ENCODE measurements at regions not wholly inside any gene's neighbourhood (a gene's known extent, or its start where the extent isn't known, plus 50 kb on each side); places are given as distances from the start of the nearest gene placed in this dataset.

DNA sequence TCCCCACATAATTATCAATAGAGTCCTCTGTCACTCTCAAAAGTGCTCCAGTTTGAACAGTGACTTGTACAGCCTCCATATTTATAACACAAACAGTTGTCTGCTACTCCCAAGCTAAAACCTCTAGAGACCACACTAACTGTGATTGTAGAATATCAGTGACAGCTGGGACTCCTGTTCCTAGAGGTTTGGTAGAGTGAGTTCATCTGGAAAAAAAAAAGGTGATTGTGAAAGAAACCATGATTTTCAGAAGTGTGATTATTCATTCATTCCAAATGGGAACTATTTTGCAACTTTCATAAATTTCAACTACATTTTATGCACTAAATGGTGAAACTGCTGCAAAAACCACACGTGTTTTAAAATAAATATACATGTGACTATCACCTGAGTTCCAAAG lies 128.0 kb upstream of the PLXNC1 start:
- no peak overlapping the region for H3K9ac ChIP-seq (ENCODE audit: low read depth, low read length, poor library complexity, severe bottlenecking)
- H3K4me3 ChIP-seq (ENCODE audit: low read length, poor library complexity, severe bottlenecking): no peak overlapping the region
- H3K79me2 ChIP-seq (ENCODE audit: insufficient read depth, low read length): no peaks in the 10 kb centered on the region
- no peaks in the 10 kb centered on the region for H3K36me3 ChIP-seq (ENCODE audit: insufficient read depth, low read length)
- no peak overlapping the region for H3K4me2 ChIP-seq (ENCODE audit: low read depth, low read length, poor library complexity, severe bottlenecking)
- no peaks in the 10 kb centered on the region for H3K27me3 ChIP-seq (ENCODE audit: insufficient read depth, low read length, poor library complexity, severe bottlenecking)
- no peaks in the 10 kb centered on the region for H3F3A ChIP-seq (ENCODE audit: low read depth)
- no peak for TF ChIP-seq EZH2phosphoT487 (IDR thresholded peaks at IDR 0.05; ENCODE audit: borderline replicate concordance)
- TF ChIP-seq, protein P1, sequence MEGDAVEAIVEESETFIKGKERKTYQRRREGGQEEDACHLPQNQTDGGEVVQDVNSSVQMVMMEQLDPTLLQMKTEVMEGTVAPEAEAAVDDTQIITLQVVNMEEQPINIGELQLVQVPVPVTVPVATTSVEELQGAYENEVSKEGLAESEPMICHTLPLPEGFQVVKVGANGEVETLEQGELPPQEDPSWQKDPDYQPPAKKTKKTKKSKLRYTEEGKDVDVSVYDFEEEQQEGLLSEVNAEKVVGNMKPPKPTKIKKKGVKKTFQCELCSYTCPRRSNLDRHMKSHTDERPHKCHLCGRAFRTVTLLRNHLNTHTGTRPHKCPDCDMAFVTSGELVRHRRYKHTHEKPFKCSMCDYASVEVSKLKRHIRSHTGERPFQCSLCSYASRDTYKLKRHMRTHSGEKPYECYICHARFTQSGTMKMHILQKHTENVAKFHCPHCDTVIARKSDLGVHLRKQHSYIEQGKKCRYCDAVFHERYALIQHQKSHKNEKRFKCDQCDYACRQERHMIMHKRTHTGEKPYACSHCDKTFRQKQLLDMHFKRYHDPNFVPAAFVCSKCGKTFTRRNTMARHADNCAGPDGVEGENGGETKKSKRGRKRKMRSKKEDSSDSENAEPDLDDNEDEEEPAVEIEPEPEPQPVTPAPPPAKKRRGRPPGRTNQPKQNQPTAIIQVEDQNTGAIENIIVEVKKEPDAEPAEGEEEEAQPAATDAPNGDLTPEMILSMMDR (conservative IDR thresholded peaks at IDR 0.05; ENCODE audit: low read length): no peak
- no peaks in the 10 kb centered on the region for H3K4me1 ChIP-seq (ENCODE audit: insufficient read depth, low read length, poor library complexity, severe bottlenecking)
- peaks cover 19% of the 10 kb centered on the region for H3K9me3 ChIP-seq (ENCODE audit: insufficient read depth, low read depth, low read length)
- no peaks in the 10 kb centered on the region for H3K9me2 ChIP-seq (replicated peaks; ENCODE audit: low read depth, low read length)
- H4K20me1 ChIP-seq (ENCODE audit: insufficient read depth, low read length, poor library complexity, severe bottlenecking): no peaks in the 10 kb centered on the region
- no peak overlapping the region for H2AFZ ChIP-seq (ENCODE audit: low read length)

GRCh38 chr12:94023879-94024278 lies 124.5 kb upstream of the PLXNC1 start:
- no peak overlapping the region for H3K4me3 ChIP-seq (ENCODE audit: low read length, poor library complexity, severe bottlenecking)
- H3K27me3 ChIP-seq (ENCODE audit: insufficient read depth, low read length, poor library complexity, severe bottlenecking): no peaks in the 10 kb centered on the region
- H3K4me1 ChIP-seq (ENCODE audit: insufficient read depth, low read length, poor library complexity, severe bottlenecking): no peaks in the 10 kb centered on the region
- H3K79me2 ChIP-seq (ENCODE audit: insufficient read depth, low read length): no peaks in the 10 kb centered on the region
- no peaks in the 10 kb centered on the region for H3K9me2 ChIP-seq (replicated peaks; ENCODE audit: low read depth, low read length)
- TF ChIP-seq EZH2phosphoT487 (IDR thresholded peaks at IDR 0.05; ENCODE audit: borderline replicate concordance): no peak
- H3K9ac ChIP-seq (ENCODE audit: low read depth, low read length, poor library complexity, severe bottlenecking): no peak overlapping the region
- H3K36me3 ChIP-seq (ENCODE audit: insufficient read depth, low read length): no peaks in the 10 kb centered on the region
- H4K20me1 ChIP-seq (ENCODE audit: insufficient read depth, low read length, poor library complexity, severe bottlenecking): no peaks in the 10 kb centered on the region
- H2AFZ ChIP-seq (ENCODE audit: low read length): no peak overlapping the region
- no peaks in the 10 kb centered on the region for H3F3A ChIP-seq (ENCODE audit: low read depth)
- H3K9me3 ChIP-seq (ENCODE audit: insufficient read depth, low read depth, low read length): peaks cover 7% of the 10 kb centered on the region; the same call in 1 of the 2 replicates
- H3K4me2 ChIP-seq (ENCODE audit: low read depth, low read length, poor library complexity, severe bottlenecking): no peak overlapping the region

GRCh38 chr12:94025068-94025467 lies 123.3 kb upstream of the PLXNC1 start:
- Histone ChIP-seq H3K79me2 (ENCODE audit: insufficient read depth, low read length) (no peaks in the 10 kb centered on the region), H3K36me3 (ENCODE audit: insufficient read depth, low read length) (no peaks in the 10 kb centered on the region), H3K9me2 (replicated peaks; ENCODE audit: low read depth, low read length) (no peaks in the 10 kb centered on the region), H3K9ac (ENCODE audit: low read depth, low read length, poor library complexity, severe bottlenecking) (no peak overlapping the region), H3K4me1 (ENCODE audit: insufficient read depth, low read length, poor library complexity, severe bottlenecking) (no peaks in the 10 kb centered on the region), H3K4me3 (ENCODE audit: low read length, poor library complexity, severe bottlenecking) (no peak overlapping the region), H3K27me3 (ENCODE audit: insufficient read depth, low read length, poor library complexity, severe bottlenecking) (no peaks in the 10 kb centered on the region), H3K9me3 (ENCODE audit: insufficient read depth, low read depth, low read length) (peaks cover 7% of the 10 kb centered on the region; the same call in 1 of the 2 replicates), H4K20me1 (ENCODE audit: insufficient read depth, low read length, poor library complexity, severe bottlenecking) (no peaks in the 10 kb centered on the region), H3K4me2 (ENCODE audit: low read depth, low read length, poor library complexity, severe bottlenecking) (no peak overlapping the region), H3F3A (ENCODE audit: low read depth) (no peaks in the 10 kb centered on the region), H2AFZ (ENCODE audit: low read length) (no peak overlapping the region)
- TF ChIP-seq, protein P1 (conservative IDR thresholded peaks at IDR 0.05; ENCODE audit: low read length): no peak
- TF ChIP-seq EZH2phosphoT487 (IDR thresholded peaks at IDR 0.05; ENCODE audit: borderline replicate concordance): no peak

DNA sequence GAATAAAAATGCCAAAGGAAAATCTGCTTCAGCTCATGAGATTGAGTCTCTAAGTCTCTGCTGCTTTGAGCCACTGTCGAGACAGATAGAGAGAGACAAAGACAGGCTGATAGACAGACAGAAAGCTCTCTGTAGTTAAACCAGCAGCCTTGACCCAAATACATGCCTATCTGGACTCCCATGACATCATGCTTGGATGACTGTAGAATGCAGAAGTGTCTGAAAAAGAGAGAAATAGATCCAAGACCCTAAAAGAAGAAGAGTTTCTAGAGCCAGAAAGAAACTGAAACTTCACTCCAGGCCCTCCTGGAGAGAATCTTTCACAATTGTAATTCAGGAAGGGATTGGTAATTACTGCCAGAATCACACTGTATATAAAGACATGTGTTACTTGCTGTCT lies 122.6 kb upstream of the PLXNC1 start:
- H2AFZ ChIP-seq (ENCODE audit: low read length): no peak overlapping the region
- H3K79me2 ChIP-seq (ENCODE audit: insufficient read depth, low read length): no peaks in the 10 kb centered on the region
- H3K9me2 ChIP-seq (replicated peaks; ENCODE audit: low read depth, low read length): no peaks in the 10 kb centered on the region
- no peak for TF ChIP-seq EZH2phosphoT487 (IDR thresholded peaks at IDR 0.05; ENCODE audit: borderline replicate concordance)
- TF ChIP-seq, protein P1 (conservative IDR thresholded peaks at IDR 0.05; ENCODE audit: low read length): no peak
- no peak overlapping the region for H3K9ac ChIP-seq (ENCODE audit: low read depth, low read length, poor library complexity, severe bottlenecking)
- H3K9me3 ChIP-seq (ENCODE audit: insufficient read depth, low read depth, low read length): peaks cover 7% of the 10 kb centered on the region; the same call in 1 of the 2 replicates
- H3K4me1 ChIP-seq (ENCODE audit: insufficient read depth, low read length, poor library complexity, severe bottlenecking): peaks cover 5% of the 10 kb centered on the region
- H3K27me3 ChIP-seq (ENCODE audit: insufficient read depth, low read length, poor library complexity, severe bottlenecking): no peaks in the 10 kb centered on the region
- H3K36me3 ChIP-seq (ENCODE audit: insufficient read depth, low read length): no peaks in the 10 kb centered on the region
- H3F3A ChIP-seq (ENCODE audit: low read depth): no peaks in the 10 kb centered on the region
- no peak overlapping the region for H3K4me2 ChIP-seq (ENCODE audit: low read depth, low read length, poor library complexity, severe bottlenecking)
- H3K4me3 ChIP-seq (ENCODE audit: low read length, poor library complexity, severe bottlenecking): no peak overlapping the region
- no peaks in the 10 kb centered on the region for H4K20me1 ChIP-seq (ENCODE audit: insufficient read depth, low read length, poor library complexity, severe bottlenecking)

Data from Loucy (cell line).